Subcutaneous abdominal adipose tissue (tissue), 5 donors: ENCODE measurements at regions not wholly inside any gene's neighbourhood (a gene's known extent, or its start where the extent isn't known, plus 50 kb on each side); places are given as distances from the start of the nearest gene placed in this dataset.

Experiments used
- H3K27ac ChIP-seq: one replicate; pipeline ENCODE4 v1.7.0; 2013; ENCODE audit warnings: low read depth, mild to moderate bottlenecking, inconsistent platforms, low read length, moderate library complexity
- H3K27me3 ChIP-seq, 5 donors: one replicate each; pipeline ENCODE4 v1.7.0; 2013; ENCODE audit warnings: low read length in 5 of 5, inconsistent platforms in 1 of 5; ENCODE audit not compliant: control insufficient read depth in 5 of 5, insufficient read depth in 4 of 5
- H3K36me3 ChIP-seq, 5 donors: one replicate each; pipeline ENCODE4 v1.7.0; 2013; ENCODE audit warnings: low read length in 5 of 5; ENCODE audit not compliant: control insufficient read depth in 5 of 5, insufficient read depth in 5 of 5
- H3K4me1 ChIP-seq, 5 donors: one replicate each; pipeline ENCODE4 v1.7.0; 2013; ENCODE audit warnings: low read length in 5 of 5, mild to moderate bottlenecking in 3 of 5, moderate library complexity in 1 of 5; ENCODE audit not compliant: control insufficient read depth in 5 of 5, insufficient read depth in 5 of 5
- H3K4me3 ChIP-seq, 5 donors: one replicate each; pipeline ENCODE4 v1.7.0; 2013; ENCODE audit warnings: low read length in 5 of 5, low read depth in 1 of 5
- H3K9ac ChIP-seq, 5 donors: one replicate each; pipeline ENCODE4 v1.7.0; 2013; ENCODE audit warnings: low read length in 5 of 5, mild to moderate bottlenecking in 4 of 5, moderate library complexity in 3 of 5
- H3K9me3 ChIP-seq, 5 donors: one replicate each; pipeline ENCODE4 v1.7.0; 2013; ENCODE audit warnings: low read length in 5 of 5; ENCODE audit not compliant: control insufficient read depth in 5 of 5
- donor health status: healthy.
- donor health status: healthy.
- donor health status: healthy.
- donor health status: healthy.
- donor health status: healthy.

GRCh38 chr7:36100226-36100625, 52.8 kb upstream of the EEPD1 start:
- Histone ChIP-seq H3K36me3 (no peaks in the 10 kb centered on the region), H3K27me3 (no peaks in the 10 kb centered on the region), H3K4me3 (no peak overlapping the region), H3K27ac (no peak overlapping the region), H3K9me3 (no peaks in the 10 kb centered on the region), H3K9ac (no peak overlapping the region), H3K4me1 (peaks cover 2 to 20% (median 14%) of the 10 kb centered on the region in 5 donors)

- H3K36me3 ChIP-seq: no peaks in the 10 kb centered on the region
- no peaks in the 10 kb centered on the region for H3K27me3 ChIP-seq
- H3K9me3 ChIP-seq: no peaks in the 10 kb centered on the region
- no peak overlapping the region for H3K27ac ChIP-seq
- H3K4me3 ChIP-seq: no peak overlapping the region
- H3K9ac ChIP-seq: no peak overlapping the region
- H3K4me1 ChIP-seq: peaks cover 2 to 20% (median 14%) of the 10 kb centered on the region in 5 donors
Measured at GRCh38 chr7:36100634-36101033, 52.4 kb upstream of the EEPD1 start.
